ENCODE measurements at regions not wholly inside any gene's neighbourhood (a gene's known extent, or its start where the extent isn't known, plus 50 kb on each side); places are given as distances from the start of the nearest gene placed in this dataset.

DNA sequence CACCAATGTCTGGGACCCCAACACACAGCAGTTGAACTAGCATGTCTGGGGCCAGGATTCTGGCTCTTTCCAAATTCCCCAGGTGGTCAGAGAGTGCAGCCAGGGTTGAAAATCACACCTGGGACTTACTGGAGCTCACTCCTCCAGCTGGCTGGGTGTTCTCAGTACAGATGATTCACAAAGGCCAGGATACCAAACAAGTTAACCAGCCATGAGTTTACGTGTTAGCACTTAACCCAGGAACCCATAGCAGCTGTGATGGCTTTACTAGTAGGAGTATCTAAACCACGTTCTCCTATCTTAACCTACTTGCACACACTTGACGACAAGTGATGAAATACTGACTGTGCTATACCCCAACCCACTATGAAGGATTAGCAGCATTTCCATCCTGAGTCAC lies 222.8 kb downstream of the FBXO15 start:
- TF ChIP-seq ZFX (IDR thresholded peaks at IDR 0.05) = no peak
- TF ChIP-seq, protein P1, sequence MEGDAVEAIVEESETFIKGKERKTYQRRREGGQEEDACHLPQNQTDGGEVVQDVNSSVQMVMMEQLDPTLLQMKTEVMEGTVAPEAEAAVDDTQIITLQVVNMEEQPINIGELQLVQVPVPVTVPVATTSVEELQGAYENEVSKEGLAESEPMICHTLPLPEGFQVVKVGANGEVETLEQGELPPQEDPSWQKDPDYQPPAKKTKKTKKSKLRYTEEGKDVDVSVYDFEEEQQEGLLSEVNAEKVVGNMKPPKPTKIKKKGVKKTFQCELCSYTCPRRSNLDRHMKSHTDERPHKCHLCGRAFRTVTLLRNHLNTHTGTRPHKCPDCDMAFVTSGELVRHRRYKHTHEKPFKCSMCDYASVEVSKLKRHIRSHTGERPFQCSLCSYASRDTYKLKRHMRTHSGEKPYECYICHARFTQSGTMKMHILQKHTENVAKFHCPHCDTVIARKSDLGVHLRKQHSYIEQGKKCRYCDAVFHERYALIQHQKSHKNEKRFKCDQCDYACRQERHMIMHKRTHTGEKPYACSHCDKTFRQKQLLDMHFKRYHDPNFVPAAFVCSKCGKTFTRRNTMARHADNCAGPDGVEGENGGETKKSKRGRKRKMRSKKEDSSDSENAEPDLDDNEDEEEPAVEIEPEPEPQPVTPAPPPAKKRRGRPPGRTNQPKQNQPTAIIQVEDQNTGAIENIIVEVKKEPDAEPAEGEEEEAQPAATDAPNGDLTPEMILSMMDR (conservative IDR thresholded peaks at IDR 0.05) = no peak

All from C4-2B (cell line).